NCI-H2081 treated with DMSO at 0.1 percent for 48 hours (cell line): ENCODE measurements at regions not wholly inside any gene's neighbourhood (a gene's known extent, or its start where the extent isn't known, plus 50 kb on each side); places are given as distances from the start of the nearest gene placed in this dataset.
"Not testable (repeated sequence)": the region's sequence is repeated elsewhere in the genome, so short reads cannot be mapped to it uniquely, and the experiment has no call there.

ENCODE experiments used
- DNase-seq: peaks from one replicate; lab custom pipeline; 2025; lab: John Stamatoyannopoulos, UW

- no peak for DNase-seq
Measured at GRCh38 chr20:23151008-23151703, 65.0 kb upstream of the CD93 start.

- no peak for DNase-seq
Measured at GRCh38 chr20:23150304-23151007, 64.3 kb upstream of the CD93 start.

GRCh38 chr20:23149623-23150279, 63.6 kb upstream of the CD93 start:
- DNase-seq = no peak

- no peak for DNase-seq
Measured at GRCh38 chr20:23148731-23149570, 62.8 kb upstream of the CD93 start.

GRCh38 chr20:23147964-23148730, 62.0 kb upstream of the CD93 start:
- no peak for DNase-seq

- no peak for DNase-seq
Measured at GRCh38 chr20:23147647-23147963, 61.5 kb upstream of the CD93 start.

- no peak for DNase-seq
Measured at GRCh38 chr20:23146857-23147637, 60.9 kb upstream of the CD93 start.

GRCh38 chr20:23146181-23146580, 60.1 kb upstream of the CD93 start:
- no peak for DNase-seq

- DNase-seq = no peak
Measured at GRCh38 chr20:23145281-23145700, 59.2 kb upstream of the CD93 start.

GRCh38 chr20:23144856-23145255, 58.7 kb upstream of the CD93 start:
- DNase-seq = no peak

GRCh38 chr20:23143986-23144690, 58.0 kb upstream of the CD93 start:
- DNase-seq = no peak

GRCh38 chr20:23143098-23143497, 57.0 kb upstream of the CD93 start:
- no peak for DNase-seq

GRCh38 chr20:23142162-23143050, 56.3 kb upstream of the CD93 start:
- no peak for DNase-seq

- no peak for DNase-seq
Measured at GRCh38 chr20:23141450-23142161, 55.5 kb upstream of the CD93 start.

- no peak for DNase-seq
Measured at GRCh38 chr20:23140991-23141390, 54.9 kb upstream of the CD93 start.

- DNase-seq = not testable (repeated sequence)
Measured at GRCh38 chr20:23139984-23140383, 53.9 kb upstream of the CD93 start.

GRCh38 chr20:23139524-23139923, 53.4 kb upstream of the CD93 start:
- DNase-seq = no peak

- DNase-seq = no peak
Measured at GRCh38 chr20:23138682-23139081, 52.6 kb upstream of the CD93 start.

GRCh38 chr20:23138226-23138625, 52.1 kb upstream of the CD93 start:
- DNase-seq = no peak
